SK-N-SH treated with all-trans-retinoic acid at 6 μM for 48 hours (cell line): ENCODE measurements at regions not wholly inside any gene's neighbourhood (a gene's known extent, or its start where the extent isn't known, plus 50 kb on each side); places are given as distances from the start of the nearest gene placed in this dataset.

Experiments used
- SNAI2 ChIP-seq: fragments of 250-450 bp; sonication (Bioruptor Pico); IDR thresholded peaks from 2 replicates; pipeline ENCODE4 v1.5.0; 2020; ENCODE audit warnings: mild to moderate bottlenecking, moderate library complexity
- TOX ChIP-seq: fragments of 250-450 bp; sonication (Bioruptor Pico); IDR thresholded peaks from 2 replicates; pipeline ENCODE4 v1.8.0; 2021; ENCODE audit warnings: mild to moderate bottlenecking, moderate library complexity, borderline replicate concordance

- TF ChIP-seq TOX (CRISPR knock-in tag) (no peak), SNAI2 (CRISPR knock-in tag) (no peak)
These were observed 218.7 kb upstream of the FUT9 start for GRCh38 chr6:95797054-95797453.
